ENCODE measurements at regions not wholly inside any gene's neighbourhood (a gene's known extent, or its start where the extent isn't known, plus 50 kb on each side); places are given as distances from the start of the nearest gene placed in this dataset.

DNA sequence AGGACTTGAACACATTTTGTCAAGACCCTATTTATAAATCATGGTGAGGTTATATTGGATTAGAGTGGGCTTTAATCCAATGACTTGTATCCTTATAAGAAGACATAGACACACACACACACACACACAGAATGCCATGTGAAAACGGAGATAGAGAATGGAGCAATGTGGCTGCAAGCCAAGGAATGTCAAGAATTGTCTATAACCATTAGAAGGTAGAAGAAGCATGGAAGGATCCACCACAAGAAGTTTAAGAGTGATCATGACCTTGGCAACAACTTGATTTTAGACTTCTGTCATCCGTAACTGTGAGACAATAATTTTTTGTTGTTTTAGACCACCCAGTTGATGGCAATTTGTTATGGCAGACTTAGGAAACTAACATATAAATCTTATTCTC, 514.2 kb downstream of the TFEC start:
- ATAC-seq (ENCODE audit: low read depth) (no peak), DNase-seq (no peak)
- H2BK20ac ChIP-seq (ENCODE audit: low read depth, low read length): no peak overlapping the region
- H3K4me1 ChIP-seq (ENCODE audit: control insufficient read depth, insufficient read depth, low read length): no peaks in the 10 kb centered on the region
- no peak overlapping the region for H3K4ac ChIP-seq (ENCODE audit: low read depth, low read length)
- no peak overlapping the region for H2AK9ac ChIP-seq (replicated peaks; ENCODE audit: low read depth, low read length, poor library complexity)
- no peak overlapping the region for H4K5ac ChIP-seq (ENCODE audit: low read depth, low read length)
- no peak overlapping the region for H3K56ac ChIP-seq (ENCODE audit: extremely low read depth, insufficient read depth, low read length)
- H4K91ac ChIP-seq (ENCODE audit: insufficient read depth, low read depth, low read length): no peak overlapping the region
- H2AFZ ChIP-seq (replicated peaks; ENCODE audit: low read length, poor library complexity): no peak overlapping the region
- no peak overlapping the region for H3K27ac ChIP-seq (ENCODE audit: insufficient read depth, low read length)
- H2AK5ac ChIP-seq (ENCODE audit: low read depth, low read length): no peak overlapping the region
- no peaks in the 10 kb centered on the region for H3K36me3 ChIP-seq (ENCODE audit: control insufficient read depth, insufficient read depth, low read length)
- H3K23ac ChIP-seq (ENCODE audit: low read depth, low read length): no peak overlapping the region
- intact Hi-C loops (cut with micrococcal nuclease): no loop called here
- no peak overlapping the region for H4K8ac ChIP-seq (ENCODE audit: low read depth in 2 of 2, low read length in 2 of 2)
- ChIA-PET POLR2A (ENCODE audit: unreplicated experiment) (no interaction called here), CTCF (no interaction called here)
- H3K18ac ChIP-seq (ENCODE audit: low read depth, low read length): no peak overlapping the region
- no peaks in the 10 kb centered on the region for H3K27me3 ChIP-seq (ENCODE audit: control insufficient read depth, insufficient read depth, low read length)
- in situ Hi-C loops (cut with MboI; ENCODE audit: low sequenced_read_pairs): no loop called here
- H3K79me1 ChIP-seq (ENCODE audit: low read depth in 1 of 2, low read length in 2 of 2): no peaks in the 10 kb centered on the region
- TF ChIP-seq RCOR1 (IDR thresholded peaks at IDR 0.05; ENCODE audit: insufficient replicate concordance, low read length) (no peak), NFE2L2 (IDR thresholded peaks at IDR 0.05; ENCODE audit: low read depth, low read length) (no peak), BHLHE40 (IDR thresholded peaks at IDR 0.05; ENCODE audit: low read depth, low read length) (no peak), CTCF (conservative IDR thresholded peaks at IDR 0.05; ENCODE audit: low read depth, low read length) (no peak)
- TF ChIP-seq, protein P1, sequence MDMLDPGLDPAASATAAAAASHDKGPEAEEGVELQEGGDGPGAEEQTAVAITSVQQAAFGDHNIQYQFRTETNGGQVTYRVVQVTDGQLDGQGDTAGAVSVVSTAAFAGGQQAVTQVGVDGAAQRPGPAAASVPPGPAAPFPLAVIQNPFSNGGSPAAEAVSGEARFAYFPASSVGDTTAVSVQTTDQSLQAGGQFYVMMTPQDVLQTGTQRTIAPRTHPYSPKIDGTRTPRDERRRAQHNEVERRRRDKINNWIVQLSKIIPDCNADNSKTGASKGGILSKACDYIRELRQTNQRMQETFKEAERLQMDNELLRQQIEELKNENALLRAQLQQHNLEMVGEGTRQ (IDR thresholded peaks at IDR 0.05; ENCODE audit: low read depth, low read length): no peak
- H2BK15ac ChIP-seq (ENCODE audit: low read depth, low read length): no peak overlapping the region
- no peaks in the 10 kb centered on the region for H3K9me1 ChIP-seq (ENCODE audit: insufficient read depth, low read length)
- no peak overlapping the region for H3K4me3 ChIP-seq (ENCODE audit: insufficient read depth, low read depth, low read length)
- no peak overlapping the region for H3K14ac ChIP-seq (replicated peaks; ENCODE audit: low read depth, low read length)
- no TSS peak for BruUV-seq (replicated peaks)
- H2BK120ac ChIP-seq (ENCODE audit: low read depth, low read length): no peak overlapping the region
- no CpG with 5 or more reads among the region's 2 CpGs for WGBS, 2 experiments (ENCODE audit: extremely low coverage in 2 of 2, insufficient read length in 1 of 2)
- no peak overlapping the region for H3K4me2 ChIP-seq (ENCODE audit: low read depth, low read length)
- H2BK5ac ChIP-seq (ENCODE audit: low read depth, low read length, poor library complexity, severe bottlenecking): no peak overlapping the region
- H3K9me3 ChIP-seq (ENCODE audit: control insufficient read depth, insufficient read depth, low read length): no peaks in the 10 kb centered on the region
- H3K9ac ChIP-seq (ENCODE audit: low read depth, low read length): no peak overlapping the region
- H4K20me1 ChIP-seq (ENCODE audit: insufficient read depth, low read length): no peaks in the 10 kb centered on the region
- dilution Hi-C loops (cut with HindIII; ENCODE audit: low sequenced_read_pairs, unreplicated experiment): no loop called here
